Panc1 (cell line): ENCODE measurements at regions not wholly inside any gene's neighbourhood (a gene's known extent, or its start where the extent isn't known, plus 50 kb on each side); places are given as distances from the start of the nearest gene placed in this dataset.

ENCODE experiments used
- ATAC-seq: fragments of 200-7000 bp; cut with Tn5 transposase; 2 replicates; pipeline ENCODE4 v1.9.1; 2020; ENCODE audit warnings: mild to moderate bottlenecking, moderate library complexity
- BruUV-seq: library from RNA; stranded (reverse); fragments of 400-500 nt; replicated peaks from 2 replicates; lab custom pipeline; 2021; lab: Mats Ljungman, UMichigan
- CTCF ChIA-PET: fragments of 300-600 bp; sonication (Branson Sonifier 250); formaldehyde crosslinking; loops from one replicate; lab custom pipeline; 2022; ENCODE audit warnings: antibody characterized with exemption; lab: Charles Lee
- POLR2A ChIA-PET: fragments of 300-600 bp; sonication (Branson Sonifier 250); formaldehyde crosslinking; loops from one replicate; lab custom pipeline; 2022; ENCODE audit warnings: antibody characterized with exemption; lab: Charles Lee
- DNase-seq: peaks from one replicate; pipeline ENCODE4 v3.0.0-alpha.2; 2010; ENCODE audit warnings: low read depth, low spot score
- H3K27ac ChIP-seq: 2 replicates; pipeline ENCODE4 v1.5.1; 2011; ENCODE audit warnings: mild to moderate bottlenecking, low read length, inconsistent platforms
- H3K27me3 ChIP-seq: fragments of 200-500 bp; sonication (Bioruptor generic); 2 replicates; pipeline ENCODE4 v1.6.0; 2014; ENCODE audit warnings: low read length, inconsistent platforms; ENCODE audit not compliant: control insufficient read depth, insufficient read depth
- H3K36me3 ChIP-seq: fragments of 200-500 bp; sonication (Bioruptor generic); 2 replicates; pipeline ENCODE4 v1.5.1; 2014; ENCODE audit warnings: inconsistent platforms, mild to moderate bottlenecking, low read length, moderate library complexity; ENCODE audit not compliant: control insufficient read depth, insufficient read depth
- H3K4me1 ChIP-seq: 2 replicates; pipeline ENCODE4 v1.5.1; 2011; ENCODE audit warnings: inconsistent platforms, mild to moderate bottlenecking, low read length, moderate library complexity; ENCODE audit not compliant: control insufficient read depth, insufficient read depth
- H3K4me3 ChIP-seq, 2 experiments: 2 replicates each; pipeline ENCODE4 v1.5.1; 2011 to 2012; ENCODE audit warnings: low read depth in 2 of 2, low read length in 2 of 2, mild to moderate bottlenecking in 2 of 2, inconsistent platforms in 1 of 2, moderate library complexity in 1 of 2
- H3K9me3 ChIP-seq: fragments of 200-500 bp; sonication (Bioruptor generic); 2 replicates; pipeline ENCODE4 v1.5.1; 2014; ENCODE audit warnings: low read depth, mild to moderate bottlenecking, inconsistent platforms, low read length, moderate library complexity; ENCODE audit not compliant: control insufficient read depth, insufficient read depth
- CTCF ChIP-seq: fragments of 450-650 bp; IDR thresholded peaks from 2 replicates; pipeline ENCODE4 v1.5.1; 2017; ENCODE audit warnings: mild to moderate bottlenecking
- POLR2AphosphoS5 ChIP-seq: IDR thresholded peaks from 2 replicates; pipeline ENCODE4 v1.6.1; 2012; ENCODE audit warnings: mild to moderate bottlenecking, low read depth, low read length, moderate library complexity
- SIN3A ChIP-seq: IDR thresholded peaks from 2 replicates; pipeline ENCODE4 v1.6.1; 2012; ENCODE audit warnings: low read depth, mild to moderate bottlenecking, low read length, moderate library complexity, borderline replicate concordance; ENCODE audit not compliant: insufficient read depth
- TCF7L2 ChIP-seq: IDR thresholded peaks from 2 replicates; pipeline ENCODE4 v1.6.1; 2011; ENCODE audit warnings: mild to moderate bottlenecking, low read depth, low read length, inconsistent platforms
- in situ Hi-C: cut with HindIII; loops from 2 replicates; pipeline ENCODE4 v1.10.0; 2016; ENCODE audit warnings: low sequenced_read_pairs, low pct_unique_long_range_greater_than_20kb
- intact Hi-C: fragments of 100-400 bp; cut with micrococcal nuclease; formaldehyde crosslinking; loops from one replicate; pipeline ENCODE4 v1.10.0; 2022; ENCODE audit not compliant: unreplicated experiment
- TF ChIP-seq, protein P1 (sequence below), 2 experiments: IDR thresholded peaks; 2 replicates each; pipeline ENCODE4 v1.6.1; 2011 to 2012; ENCODE audit warnings: low read depth in 2 of 2, control low read depth in 1 of 2, low read length in 1 of 2, mild to moderate bottlenecking in 1 of 2, moderate library complexity in 1 of 2; ENCODE audit not compliant: insufficient read depth in 1 of 2

DNA sequence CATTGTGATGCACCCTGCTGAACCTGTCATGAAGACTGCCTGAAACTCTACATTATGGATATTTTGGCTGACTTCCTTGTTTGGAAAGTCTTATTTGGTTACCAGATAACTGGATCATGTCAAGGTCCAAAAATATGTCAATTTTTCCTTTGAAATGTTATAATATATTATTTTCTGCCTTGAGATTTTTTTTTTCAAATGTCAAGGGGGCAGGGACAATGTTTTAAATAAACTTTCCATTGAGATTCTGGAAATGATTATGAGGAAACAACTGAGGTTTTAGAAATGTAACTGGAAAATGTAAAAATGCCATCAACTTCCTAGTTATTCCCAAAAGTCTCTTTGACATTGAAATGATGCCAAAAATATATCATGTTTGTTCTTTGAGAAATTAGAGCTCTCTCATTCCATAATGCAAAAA is 117.0 kb downstream of the RFC3 start:
- in situ Hi-C loops (no loop called here), intact Hi-C loops (loop anchor here (5.0 kb wide), 1 partner anchor 142 kb away; no protein-coding TSS in a partner anchor)
- Histone ChIP-seq H3K27ac (no peak overlapping the region), H3K4me3 (no peak overlapping the region), H3K27me3 (no peaks in the 10 kb centered on the region), H3K36me3 (no peaks in the 10 kb centered on the region), H3K9me3 (no peaks in the 10 kb centered on the region), H3K4me1 (no peaks in the 10 kb centered on the region)
- no TSS peak for BruUV-seq
- DNase-seq (no peak), ATAC-seq (no peak)
- ChIA-PET CTCF (no interaction called here), POLR2A (no interaction called here)
- TF ChIP-seq CTCF (no peak), SIN3A (no peak), POLR2AphosphoS5 (no peak), TCF7L2 (no peak)
- TF ChIP-seq, protein P1, sequence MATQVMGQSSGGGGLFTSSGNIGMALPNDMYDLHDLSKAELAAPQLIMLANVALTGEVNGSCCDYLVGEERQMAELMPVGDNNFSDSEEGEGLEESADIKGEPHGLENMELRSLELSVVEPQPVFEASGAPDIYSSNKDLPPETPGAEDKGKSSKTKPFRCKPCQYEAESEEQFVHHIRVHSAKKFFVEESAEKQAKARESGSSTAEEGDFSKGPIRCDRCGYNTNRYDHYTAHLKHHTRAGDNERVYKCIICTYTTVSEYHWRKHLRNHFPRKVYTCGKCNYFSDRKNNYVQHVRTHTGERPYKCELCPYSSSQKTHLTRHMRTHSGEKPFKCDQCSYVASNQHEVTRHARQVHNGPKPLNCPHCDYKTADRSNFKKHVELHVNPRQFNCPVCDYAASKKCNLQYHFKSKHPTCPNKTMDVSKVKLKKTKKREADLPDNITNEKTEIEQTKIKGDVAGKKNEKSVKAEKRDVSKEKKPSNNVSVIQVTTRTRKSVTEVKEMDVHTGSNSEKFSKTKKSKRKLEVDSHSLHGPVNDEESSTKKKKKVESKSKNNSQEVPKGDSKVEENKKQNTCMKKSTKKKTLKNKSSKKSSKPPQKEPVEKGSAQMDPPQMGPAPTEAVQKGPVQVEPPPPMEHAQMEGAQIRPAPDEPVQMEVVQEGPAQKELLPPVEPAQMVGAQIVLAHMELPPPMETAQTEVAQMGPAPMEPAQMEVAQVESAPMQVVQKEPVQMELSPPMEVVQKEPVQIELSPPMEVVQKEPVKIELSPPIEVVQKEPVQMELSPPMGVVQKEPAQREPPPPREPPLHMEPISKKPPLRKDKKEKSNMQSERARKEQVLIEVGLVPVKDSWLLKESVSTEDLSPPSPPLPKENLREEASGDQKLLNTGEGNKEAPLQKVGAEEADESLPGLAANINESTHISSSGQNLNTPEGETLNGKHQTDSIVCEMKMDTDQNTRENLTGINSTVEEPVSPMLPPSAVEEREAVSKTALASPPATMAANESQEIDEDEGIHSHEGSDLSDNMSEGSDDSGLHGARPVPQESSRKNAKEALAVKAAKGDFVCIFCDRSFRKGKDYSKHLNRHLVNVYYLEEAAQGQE (IDR thresholded peaks at IDR 0.05; ENCODE audit: insufficient read depth in 1 of 2, low read depth in 2 of 2, low read length in 1 of 2): no peak

GRCh38 chr13:33935969-33936368 is 118.0 kb downstream of the RFC3 start:
- ChIA-PET CTCF (no interaction called here), POLR2A (no interaction called here)
- no peaks in the 10 kb centered on the region for H3K4me1 ChIP-seq
- H3K27ac ChIP-seq: no peak overlapping the region
- H3K9me3 ChIP-seq: no peaks in the 10 kb centered on the region
- no TSS peak for BruUV-seq
- intact Hi-C loops: no loop called here
- ATAC-seq: no peak
- no peaks in the 10 kb centered on the region for H3K27me3 ChIP-seq
- no peak for DNase-seq
- H3K4me3 ChIP-seq: no peak overlapping the region
- TF ChIP-seq TCF7L2 (no peak), CTCF (no peak), SIN3A (no peak), POLR2AphosphoS5 (no peak)
- TF ChIP-seq, protein P1 (IDR thresholded peaks at IDR 0.05; ENCODE audit: insufficient read depth in 1 of 2, low read depth in 2 of 2, low read length in 1 of 2): no peak
- H3K36me3 ChIP-seq: no peaks in the 10 kb centered on the region
- in situ Hi-C loops: no loop called here
